ENCODE measurements at regions not wholly inside any gene's neighbourhood (a gene's known extent, or its start where the extent isn't known, plus 50 kb on each side); places are given as distances from the start of the nearest gene placed in this dataset.

DNA sequence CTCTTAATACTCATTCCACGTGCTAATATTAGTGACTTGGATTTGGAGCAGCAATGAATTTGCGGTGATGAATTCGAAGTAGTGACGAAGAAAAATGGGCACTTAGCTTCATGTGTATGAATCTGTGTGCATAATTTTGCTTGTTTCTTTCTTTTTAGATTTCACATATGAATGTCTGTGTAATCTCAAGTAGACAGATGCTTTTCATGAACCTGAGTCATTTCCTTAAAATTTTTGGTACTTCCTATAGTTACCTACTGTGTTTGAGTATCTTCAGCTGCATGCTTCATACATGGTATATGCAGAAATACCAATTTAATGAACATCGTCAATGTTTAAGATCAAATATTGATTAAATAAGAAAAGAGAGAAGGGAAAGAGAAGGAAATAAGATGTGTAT is 540.2 kb downstream of the RAB38 start:
- Histone ChIP-seq H3K4me3 (ENCODE audit: low read depth in 1 of 3, low read length in 3 of 3) (no peak overlapping the region), H3K36me3 (ENCODE audit: control insufficient read depth in 4 of 4, insufficient read depth in 3 of 4, low read depth in 1 of 4, low read length in 3 of 4) (no peaks in the 10 kb centered on the region), H3K9ac (ENCODE audit: low read depth in 1 of 2, low read length in 2 of 2) (no peak overlapping the region), H3K4me1 (ENCODE audit: control insufficient read depth in 4 of 4, insufficient read depth in 4 of 4, low read length in 3 of 4) (no peaks in the 10 kb centered on the region), H3K9me3 (ENCODE audit: control insufficient read depth in 4 of 4, low read length in 3 of 4) (no peaks in the 10 kb centered on the region), H3K27me3 (ENCODE audit: control insufficient read depth in 4 of 4, insufficient read depth in 4 of 4, low read length in 3 of 4) (no peaks in the 10 kb centered on the region), H3K27ac (ENCODE audit: low read depth in 1 of 2, low read length in 2 of 2) (no peak overlapping the region)
- TF ChIP-seq NR2F2 (IDR thresholded peaks at IDR 0.05) (no peak), RAD21 (IDR thresholded peaks at IDR 0.05) (no peak), CTCF (IDR thresholded peaks at IDR 0.05; ENCODE audit: low read depth, low read length, missing input control) (no peak), MAX (IDR thresholded peaks at IDR 0.05) (no peak), JUND (IDR thresholded peaks at IDR 0.05) (no peak)
- DNase-seq (ENCODE audit: low spot score) = no peak
- 84% methylated on average over 5 of the region's 5 CpGs for WGBS

DNA sequence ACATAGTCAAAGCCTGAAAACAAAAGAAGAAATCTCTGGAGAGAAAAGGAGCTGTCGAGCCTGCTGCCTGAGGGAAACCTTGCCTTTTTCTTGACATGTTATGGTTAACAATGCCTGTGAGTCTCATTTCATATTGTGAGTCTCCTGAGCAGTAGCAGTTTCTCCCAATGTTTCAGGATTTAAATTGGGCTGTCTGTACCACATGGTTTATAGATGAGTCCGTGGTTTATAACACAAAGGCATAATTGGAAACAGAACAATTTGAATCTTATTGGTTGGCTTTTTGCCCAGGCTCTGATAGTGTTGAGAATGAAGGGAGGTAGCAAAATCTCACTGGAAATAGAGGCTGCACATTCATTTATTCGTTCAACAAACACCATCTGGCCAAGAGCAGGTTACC is 540.9 kb downstream of the RAB38 start:
- no peak overlapping the region for H3K9ac ChIP-seq (ENCODE audit: low read depth in 1 of 2, low read length in 2 of 2)
- H3K4me3 ChIP-seq (ENCODE audit: low read depth in 1 of 3, low read length in 3 of 3) = no peak overlapping the region
- no peaks in the 10 kb centered on the region for H3K9me3 ChIP-seq (ENCODE audit: control insufficient read depth in 4 of 4, low read length in 3 of 4)
- H3K4me1 ChIP-seq (ENCODE audit: control insufficient read depth in 4 of 4, insufficient read depth in 4 of 4, low read length in 3 of 4) = no peaks in the 10 kb centered on the region
- DNase-seq (ENCODE audit: low spot score) = no peak
- TF ChIP-seq FOXA1 (IDR thresholded peaks at IDR 0.05) = no peak
- TF ChIP-seq GABPA (IDR thresholded peaks at IDR 0.05 in 1 of 2, conservative IDR thresholded peaks at IDR 0.05 in 1 of 2) = no peak
- TF ChIP-seq YY1 (IDR thresholded peaks at IDR 0.05) = no peak
- TF ChIP-seq, protein P1, sequence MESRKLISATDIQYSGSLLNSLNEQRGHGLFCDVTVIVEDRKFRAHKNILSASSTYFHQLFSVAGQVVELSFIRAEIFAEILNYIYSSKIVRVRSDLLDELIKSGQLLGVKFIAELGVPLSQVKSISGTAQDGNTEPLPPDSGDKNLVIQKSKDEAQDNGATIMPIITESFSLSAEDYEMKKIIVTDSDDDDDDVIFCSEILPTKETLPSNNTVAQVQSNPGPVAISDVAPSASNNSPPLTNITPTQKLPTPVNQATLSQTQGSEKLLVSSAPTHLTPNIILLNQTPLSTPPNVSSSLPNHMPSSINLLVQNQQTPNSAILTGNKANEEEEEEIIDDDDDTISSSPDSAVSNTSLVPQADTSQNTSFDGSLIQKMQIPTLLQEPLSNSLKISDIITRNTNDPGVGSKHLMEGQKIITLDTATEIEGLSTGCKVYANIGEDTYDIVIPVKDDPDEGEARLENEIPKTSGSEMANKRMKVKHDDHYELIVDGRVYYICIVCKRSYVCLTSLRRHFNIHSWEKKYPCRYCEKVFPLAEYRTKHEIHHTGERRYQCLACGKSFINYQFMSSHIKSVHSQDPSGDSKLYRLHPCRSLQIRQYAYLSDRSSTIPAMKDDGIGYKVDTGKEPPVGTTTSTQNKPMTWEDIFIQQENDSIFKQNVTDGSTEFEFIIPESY (IDR thresholded peaks at IDR 0.05) = no peak
- no peak for TF ChIP-seq ATF3 (IDR thresholded peaks at IDR 0.05)
- no peak for TF ChIP-seq SP1 (IDR thresholded peaks at IDR 0.05)
- H3K27ac ChIP-seq (ENCODE audit: low read depth in 1 of 2, low read length in 2 of 2) = no peak overlapping the region
- WGBS = 48% methylated on average over 3 of the region's 3 CpGs
- no peaks in the 10 kb centered on the region for H3K36me3 ChIP-seq (ENCODE audit: control insufficient read depth in 4 of 4, insufficient read depth in 3 of 4, low read depth in 1 of 4, low read length in 3 of 4)
- H3K27me3 ChIP-seq (ENCODE audit: control insufficient read depth in 4 of 4, insufficient read depth in 4 of 4, low read length in 3 of 4) = no peaks in the 10 kb centered on the region

DNA sequence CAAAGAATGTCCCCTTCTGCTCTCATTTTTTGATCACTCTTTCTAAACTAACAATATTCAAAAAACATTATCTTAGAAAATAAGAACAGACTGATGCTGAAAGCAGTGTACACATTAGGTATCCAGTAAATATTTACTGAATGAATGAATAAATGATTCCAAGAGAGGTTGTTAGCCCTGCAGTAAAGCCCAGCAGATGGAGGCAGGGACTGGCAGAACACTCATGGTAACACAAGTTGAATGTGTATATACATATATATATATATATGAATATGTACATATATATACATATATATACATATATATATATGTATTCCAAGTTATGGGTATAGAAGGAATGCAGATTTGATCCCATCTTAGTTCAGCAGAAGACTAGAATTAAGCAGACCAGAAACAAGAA is 546.3 kb downstream of the RAB38 start:
- H3K9ac ChIP-seq (ENCODE audit: low read depth in 1 of 2, low read length in 2 of 2) = no peak overlapping the region
- TF ChIP-seq RXRA (IDR thresholded peaks at IDR 0.05) (no peak), GABPA (IDR thresholded peaks at IDR 0.05 in 1 of 2, conservative IDR thresholded peaks at IDR 0.05 in 1 of 2) (no peak), CTCF (IDR thresholded peaks at IDR 0.05; ENCODE audit: low read depth, low read length, missing input control) (no peak), ATF3 (IDR thresholded peaks at IDR 0.05) (no peak), MAX (IDR thresholded peaks at IDR 0.05) (no peak), RAD21 (IDR thresholded peaks at IDR 0.05) (no peak)
- TF ChIP-seq, protein P1 (IDR thresholded peaks at IDR 0.05) = no peak

More for the DNA sequence above, 546.3 kb downstream of the RAB38 start:
- Histone ChIP-seq H3K27me3 (ENCODE audit: control insufficient read depth in 4 of 4, insufficient read depth in 4 of 4, low read length in 3 of 4) (no peaks in the 10 kb centered on the region), H3K4me1 (ENCODE audit: control insufficient read depth in 4 of 4, insufficient read depth in 4 of 4, low read length in 3 of 4) (no peaks in the 10 kb centered on the region), H3K9me3 (ENCODE audit: control insufficient read depth in 4 of 4, low read length in 3 of 4) (no peaks in the 10 kb centered on the region), H3K36me3 (ENCODE audit: control insufficient read depth in 4 of 4, insufficient read depth in 3 of 4, low read depth in 1 of 4, low read length in 3 of 4) (no peaks in the 10 kb centered on the region), H3K27ac (ENCODE audit: low read depth in 1 of 2, low read length in 2 of 2) (no peak overlapping the region), H3K4me3 (ENCODE audit: low read depth in 1 of 3, low read length in 3 of 3) (no peak overlapping the region)
- no peak for DNase-seq (ENCODE audit: low spot score)

All from liver (tissue), 8 donors.